ENCODE measurements at regions not wholly inside any gene's neighbourhood (a gene's known extent, or its start where the extent isn't known, plus 50 kb on each side); places are given as distances from the start of the nearest gene placed in this dataset.
A peak's percentile ranks its signal among the peaks of the same experiment; 100 is the strongest.

GRCh38 chr19:32123355-32123940 lies 222.0 kb upstream of the ZNF507 start (continued):
- TF ChIP-seq ZNF407 (CRISPR knock-in tag; IDR thresholded peaks at IDR 0.05; ENCODE audit: not compliant biosample characterization) (no peak), HNRNPUL1 (IDR thresholded peaks at IDR 0.05; ENCODE audit: low read depth, low read length) (no peak), PAX8 (CRISPR knock-in tag; IDR thresholded peaks at IDR 0.05; ENCODE audit: borderline replicate concordance) (no peak), SRSF1 (optimal IDR thresholded peaks at IDR 0.05; ENCODE audit: low read depth, low read length) (no peak), NFE2L1 (CRISPR knock-in tag; IDR thresholded peaks at IDR 0.05; ENCODE audit: borderline replicate concordance) (no peak), SRY (CRISPR knock-in tag; IDR thresholded peaks at IDR 0.05) (no peak), ZNF3 (CRISPR knock-in tag; IDR thresholded peaks at IDR 0.05) (peak; percentile 79; the same call in 1 of the 2 replicates), CEBPZ (IDR thresholded peaks at IDR 0.05; ENCODE audit: low read length) (no peak), POGZ (CRISPR knock-in tag; IDR thresholded peaks at IDR 0.05) (0 out of 2 replicates have a peak, but pooled peaks have one; percentile 53), ZNF720 (CRISPR knock-in tag; IDR thresholded peaks at IDR 0.05) (no peak), ZNF263 (CRISPR knock-in tag; IDR thresholded peaks at IDR 0.05) (no peak), FOXA1 (IDR thresholded peaks at IDR 0.05) (no peak), FOXA1 (CRISPR knock-in tag; IDR thresholded peaks at IDR 0.05) (0 out of 2 replicates have a peak, but pooled peaks have one; percentile 29), FOXP1 (IDR thresholded peaks at IDR 0.05) (no peak), FOXP1 (CRISPR knock-in tag; IDR thresholded peaks at IDR 0.05) (0 out of 2 replicates have a peak, but pooled peaks have one; percentile 22), HDAC1 (CRISPR knock-in tag; IDR thresholded peaks at IDR 0.05) (no peak), HNF4A (CRISPR knock-in tag; IDR thresholded peaks at IDR 0.05) (peak; percentile 34; the same call in 1 of the 2 replicates), CENPX (CRISPR knock-in tag; IDR thresholded peaks at IDR 0.05) (no peak)
- TF ChIP-seq, protein P1, sequence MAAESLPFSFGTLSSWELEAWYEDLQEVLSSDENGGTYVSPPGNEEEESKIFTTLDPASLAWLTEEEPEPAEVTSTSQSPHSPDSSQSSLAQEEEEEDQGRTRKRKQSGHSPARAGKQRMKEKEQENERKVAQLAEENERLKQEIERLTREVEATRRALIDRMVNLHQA (CRISPR knock-in tag; IDR thresholded peaks at IDR 0.05) = no peak

Data from HepG2 (cell line).